Ascending aorta (tissue), 2 donors: ENCODE measurements at regions not wholly inside any gene's neighbourhood (a gene's known extent, or its start where the extent isn't known, plus 50 kb on each side); places are given as distances from the start of the nearest gene placed in this dataset.
"Not testable (repeated sequence)": the region's sequence is repeated elsewhere in the genome, so short reads cannot be mapped to it uniquely, and the experiment has no call there.

ENCODE experiments used
- DNase-seq, 2 donors: peaks; one replicate each; pipeline ENCODE4 v3.0.0-alpha.2; 2019; ENCODE audit warnings: low spot score in 2 of 2
- H3K27ac ChIP-seq, 2 donors: fragments of 200-600 bp; sonication (generic); one replicate each; pipeline ENCODE4 v1.5.1; 2016 to 2017; ENCODE audit warnings: mild to moderate bottlenecking in 1 of 2
- H3K27me3 ChIP-seq: fragments of 200-600 bp; sonication (generic); one replicate; pipeline ENCODE4 v1.5.1; 2017
- H3K36me3 ChIP-seq, 2 donors: fragments of 200-600 bp; sonication (generic); one replicate each; pipeline ENCODE4 v1.5.1; 2016
- H3K4me1 ChIP-seq, 2 donors: fragments of 200-600 bp; sonication (generic); one replicate each; pipeline ENCODE4 v1.5.1; 2016 to 2017; ENCODE audit warnings: mild to moderate bottlenecking in 1 of 2
- H3K4me3 ChIP-seq, 2 donors: fragments of 200-600 bp; sonication (generic); one replicate each; pipeline ENCODE4 v1.5.1; 2016 to 2017; ENCODE audit warnings: mild to moderate bottlenecking in 1 of 2
- H3K9me3 ChIP-seq, 2 donors: fragments of 200-600 bp; sonication (generic); one replicate each; pipeline ENCODE4 v1.5.1; 2016
- CTCF ChIP-seq, 3 experiments: fragments of 200-600 bp in 2 of 3; fragments of 450-650 bp in 1 of 3; sonication (generic) in 2 of 3; IDR thresholded peaks; one replicate each; pipeline ENCODE4 v1.5.1; 2016 to 2019; ENCODE audit warnings: antibody characterized with exemption in 3 of 3, mild to moderate bottlenecking in 1 of 3, moderate library complexity in 1 of 3
- intact Hi-C: fragments of 100-400 bp; cut with DNase I; formaldehyde crosslinking; loops from one replicate; pipeline ENCODE4 v1.15.1; 2023

- intact Hi-C loops = no loop called here
- TF ChIP-seq CTCF (IDR thresholded peaks at IDR 0.05) = no peak
- Histone ChIP-seq H3K36me3 (no peaks in the 10 kb centered on the region), H3K27me3 (no peaks in the 10 kb centered on the region), H3K9me3 (no peaks in the 10 kb centered on the region), H3K4me3 (no peak overlapping the region), H3K27ac (no peak overlapping the region), H3K4me1 (no peaks in the 10 kb centered on the region)
- no peak for DNase-seq
Observed at GRCh38 chr2:142291969-142292368, 161.2 kb upstream of the LRP1B start.

GRCh38 chr2:142290931-142291330 is 160.1 kb upstream of the LRP1B start:
- no peak for DNase-seq
- H3K27ac ChIP-seq = no peak overlapping the region
- no peaks in the 10 kb centered on the region for H3K9me3 ChIP-seq
- intact Hi-C loops = no loop called here
- H3K4me3 ChIP-seq = no peak overlapping the region
- TF ChIP-seq CTCF (IDR thresholded peaks at IDR 0.05) = no peak
- H3K4me1 ChIP-seq = no peaks in the 10 kb centered on the region
- H3K36me3 ChIP-seq = no peaks in the 10 kb centered on the region
- H3K27me3 ChIP-seq = no peaks in the 10 kb centered on the region

- Histone ChIP-seq H3K27me3 (no peaks in the 10 kb centered on the region), H3K36me3 (no peaks in the 10 kb centered on the region), H3K9me3 (no peaks in the 10 kb centered on the region), H3K4me3 (no peak overlapping the region), H3K27ac (no peak overlapping the region), H3K4me1 (no peaks in the 10 kb centered on the region)
- TF ChIP-seq CTCF (IDR thresholded peaks at IDR 0.05) = no peak
- DNase-seq = no peak
- intact Hi-C loops = no loop called here
Observed at GRCh38 chr2:142286618-142287017, 155.8 kb upstream of the LRP1B start.

- H3K4me1 ChIP-seq = no peaks in the 10 kb centered on the region
- TF ChIP-seq CTCF (IDR thresholded peaks at IDR 0.05) = no peak
- H3K27me3 ChIP-seq = no peaks in the 10 kb centered on the region
- no peak overlapping the region for H3K4me3 ChIP-seq
- no peak overlapping the region for H3K27ac ChIP-seq
- intact Hi-C loops = no loop called here
- no peaks in the 10 kb centered on the region for H3K36me3 ChIP-seq
- no peak for DNase-seq
- no peaks in the 10 kb centered on the region for H3K9me3 ChIP-seq
Observed at GRCh38 chr2:142285480-142285879, 154.7 kb upstream of the LRP1B start.

- intact Hi-C loops, DNase-seq, H3K36me3 ChIP-seq, H3K9me3 ChIP-seq, H3K4me3 ChIP-seq, H3K27ac ChIP-seq, H3K4me1 ChIP-seq, H3K27me3 ChIP-seq: not testable (repeated sequence)
Observed at GRCh38 chr2:142284336-142284735, 153.5 kb upstream of the LRP1B start.

- intact Hi-C loops = no loop called here
- H3K9me3 ChIP-seq = no peaks in the 10 kb centered on the region
- TF ChIP-seq CTCF (IDR thresholded peaks at IDR 0.05) = no peak
- no peaks in the 10 kb centered on the region for H3K4me1 ChIP-seq
- no peak for DNase-seq
- no peaks in the 10 kb centered on the region for H3K27me3 ChIP-seq
- no peak overlapping the region for H3K4me3 ChIP-seq
- H3K36me3 ChIP-seq = no peaks in the 10 kb centered on the region
- no peak overlapping the region for H3K27ac ChIP-seq
Observed at GRCh38 chr2:142280831-142281230, 150.0 kb upstream of the LRP1B start.
